ENCODE measurements at regions not wholly inside any gene's neighbourhood (a gene's known extent, or its start where the extent isn't known, plus 50 kb on each side); places are given as distances from the start of the nearest gene placed in this dataset.

DNA sequence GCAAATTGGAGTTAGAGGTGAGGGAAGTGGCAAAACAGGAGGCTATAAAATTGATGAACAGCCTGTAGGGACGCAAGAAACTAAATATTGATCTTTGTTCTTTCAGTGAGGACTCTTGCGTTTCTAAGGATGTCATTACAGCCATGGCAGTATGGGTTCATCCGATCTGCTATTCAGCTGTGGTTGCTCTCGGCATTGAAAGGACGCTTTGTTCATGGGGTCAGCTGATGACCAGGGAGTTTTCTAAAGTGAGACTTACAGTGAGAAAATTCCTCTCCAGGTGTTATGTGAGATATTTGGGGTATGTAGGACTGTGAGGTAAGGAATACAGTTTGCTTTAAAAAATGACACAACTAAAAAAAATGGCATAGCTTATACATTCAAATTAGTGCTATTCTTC, 52.7 kb upstream of the PELI1 start:
- no peak for DNase-seq (ENCODE audit: low read depth in 1 of 2, low spot score in 1 of 2)

DNA sequence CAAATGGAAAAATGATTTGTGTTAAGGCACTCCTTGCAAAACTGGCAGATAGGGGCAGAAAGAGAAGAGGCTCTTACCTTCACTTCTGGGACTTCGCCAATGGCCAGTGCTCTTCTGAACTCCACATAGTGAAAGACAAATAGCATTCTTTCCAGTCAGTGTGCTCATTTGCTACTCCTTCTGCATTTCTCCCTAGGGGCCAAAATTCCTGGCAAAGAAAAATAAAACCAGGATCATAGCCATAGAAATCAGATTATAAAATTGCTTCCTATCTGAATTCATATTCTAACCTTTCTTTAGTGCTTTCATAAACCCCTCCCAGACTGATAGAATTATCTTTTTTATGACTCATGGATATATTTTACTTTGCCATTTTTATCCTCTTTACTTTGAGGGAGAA, 56.9 kb upstream of the PELI1 start:
- no peak for DNase-seq (ENCODE audit: low read depth in 1 of 2, low spot score in 1 of 2)

DNA sequence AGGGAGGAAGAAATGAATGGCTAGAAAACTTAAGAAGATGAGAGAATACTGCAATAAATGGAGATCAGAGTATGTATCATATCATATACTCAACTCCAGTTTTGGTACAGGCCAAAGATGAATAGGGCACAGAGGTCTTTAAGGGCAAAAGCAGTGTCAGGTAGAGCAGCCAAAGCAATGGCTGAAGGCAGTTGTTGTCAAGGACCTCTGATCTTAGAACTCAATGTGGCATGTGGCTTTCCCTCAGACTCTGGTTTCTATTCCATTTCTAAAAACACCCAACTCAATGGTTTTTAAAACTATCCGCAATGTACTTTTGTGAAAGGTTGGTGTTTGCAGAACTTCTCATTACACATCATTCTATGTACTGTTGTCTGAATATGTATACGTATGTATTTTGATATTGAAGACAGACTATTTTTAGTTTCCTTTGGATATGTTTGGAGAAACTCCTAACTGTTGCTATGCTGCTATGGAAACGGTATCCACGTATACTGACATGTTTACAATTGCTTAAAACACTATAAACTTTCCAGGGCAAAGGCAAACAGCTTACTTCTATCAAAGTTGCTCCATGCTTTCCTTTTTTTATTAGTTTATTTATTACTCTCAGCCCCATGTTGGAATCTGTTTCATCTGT, 58.1 kb upstream of the PELI1 start:
- DNase-seq (ENCODE audit: low read depth in 1 of 2, low spot score in 1 of 2) = no peak

DNA sequence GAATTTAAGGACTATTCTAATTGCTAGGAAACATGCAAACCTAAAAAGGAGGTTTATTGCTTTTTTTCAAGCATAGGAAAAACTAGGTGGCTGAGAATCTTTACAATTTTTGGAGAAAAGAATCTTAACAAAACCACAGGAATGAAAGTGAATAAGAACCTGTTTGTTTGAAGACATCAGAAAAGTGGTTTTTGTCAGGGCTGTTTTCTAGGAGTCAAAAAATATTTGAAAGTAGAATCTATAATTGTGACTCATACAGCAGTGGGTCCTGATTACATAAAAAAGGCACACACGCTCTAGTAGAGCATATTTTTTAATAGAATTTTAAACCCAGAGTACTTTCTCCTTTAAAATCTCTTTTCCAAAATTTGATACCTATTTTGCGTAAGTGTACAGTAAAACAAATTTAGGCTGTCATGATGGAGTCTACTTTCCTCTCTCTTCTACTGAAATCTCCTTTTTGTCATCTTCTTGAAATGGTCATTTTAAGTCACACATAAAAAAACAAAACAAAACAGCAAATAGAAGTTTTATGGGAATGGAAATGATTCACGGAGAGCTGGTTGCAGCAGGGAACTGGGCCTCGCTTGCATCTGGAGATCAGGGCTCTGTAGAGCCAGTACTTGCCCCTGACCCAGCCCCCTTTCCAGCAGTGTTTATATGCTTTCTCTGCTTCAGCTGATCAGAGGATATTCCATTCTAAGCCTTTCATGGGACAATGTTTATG, 59.1 kb upstream of the PELI1 start:
- DNase-seq (ENCODE audit: low read depth in 1 of 2, low spot score in 1 of 2) = no peak

DNA sequence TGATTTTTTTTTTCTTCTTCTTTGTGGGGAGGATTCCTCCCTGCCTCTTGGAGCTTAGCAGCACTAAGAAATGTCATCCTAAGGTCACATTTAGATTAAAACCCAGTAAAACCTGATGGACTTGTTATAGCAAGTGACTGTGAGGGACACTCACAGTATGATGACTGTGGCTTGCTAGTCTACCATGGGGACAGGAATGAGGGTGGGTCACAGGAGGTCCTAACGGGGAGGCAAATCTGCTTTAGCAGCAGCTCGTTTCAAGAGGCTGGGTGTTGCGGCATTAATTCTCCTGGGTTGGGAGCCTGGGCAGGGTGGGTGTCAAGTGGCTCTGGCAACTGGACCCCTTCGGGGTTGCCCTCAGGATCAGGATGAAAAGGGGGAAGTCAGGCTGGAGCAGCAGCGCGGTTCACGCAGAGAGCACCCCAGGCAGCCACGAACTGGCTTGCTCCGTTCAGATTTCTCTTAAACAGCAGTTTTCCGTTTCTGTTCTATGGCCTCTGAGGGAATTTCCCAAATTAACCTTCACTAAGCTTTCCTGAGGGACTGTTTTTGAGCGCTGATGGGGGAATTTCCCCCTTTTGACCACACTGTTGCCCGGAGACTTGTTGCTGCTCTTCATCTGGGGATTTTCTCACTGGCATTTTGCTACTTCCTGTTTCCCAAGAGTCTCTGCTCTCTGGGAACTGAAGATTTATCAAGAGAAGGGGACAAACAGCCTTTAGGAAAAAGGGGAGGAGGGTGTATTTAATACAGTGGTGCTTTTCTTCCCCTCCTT, 59.8 kb upstream of the PELI1 start:
- DNase-seq (ENCODE audit: low read depth in 1 of 2, low spot score in 1 of 2) = peak in 1 of 2 donors; percentile 30

DNA sequence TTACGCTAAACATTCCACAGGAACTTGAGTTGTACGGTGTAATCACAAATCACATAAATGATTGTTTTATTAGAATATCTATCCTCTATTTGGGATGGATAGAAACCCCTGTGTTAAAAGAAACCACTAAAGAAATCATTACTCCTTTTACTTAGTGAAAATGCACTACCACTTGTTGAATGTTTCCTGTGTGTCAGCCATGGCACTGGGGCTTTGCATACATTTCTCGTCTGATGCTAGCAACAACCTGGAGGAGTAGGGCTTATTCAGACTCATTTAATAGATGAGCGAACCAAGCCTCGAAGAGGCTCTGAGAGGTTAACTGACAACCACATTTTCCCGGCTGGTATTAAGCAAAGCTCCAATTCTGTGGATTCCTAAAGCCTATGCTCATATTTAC, 60.5 kb upstream of the PELI1 start:
- no peak for DNase-seq (ENCODE audit: low read depth in 1 of 2, low spot score in 1 of 2)

DNA sequence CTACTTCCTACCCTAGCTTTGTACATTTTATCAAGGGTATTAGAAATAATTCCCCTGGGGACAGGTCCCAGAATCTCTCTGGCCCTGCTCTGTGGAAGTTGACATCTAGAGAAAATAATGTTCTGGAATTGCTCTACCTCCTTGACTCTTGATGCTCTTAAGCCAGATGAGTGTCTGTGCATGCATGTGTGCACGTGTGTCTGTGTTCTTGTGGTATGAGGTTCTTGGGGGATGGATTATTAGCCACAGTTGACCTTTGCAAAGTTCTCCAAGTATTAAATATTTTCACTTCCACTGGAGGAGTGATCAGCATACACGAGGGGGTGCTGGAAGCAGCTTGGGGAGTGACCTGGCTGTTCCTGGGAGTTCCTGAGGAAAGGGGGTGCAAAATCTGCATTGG, 61.2 kb upstream of the PELI1 start:
- no peak for DNase-seq (ENCODE audit: low read depth in 1 of 2, low spot score in 1 of 2)

DNA sequence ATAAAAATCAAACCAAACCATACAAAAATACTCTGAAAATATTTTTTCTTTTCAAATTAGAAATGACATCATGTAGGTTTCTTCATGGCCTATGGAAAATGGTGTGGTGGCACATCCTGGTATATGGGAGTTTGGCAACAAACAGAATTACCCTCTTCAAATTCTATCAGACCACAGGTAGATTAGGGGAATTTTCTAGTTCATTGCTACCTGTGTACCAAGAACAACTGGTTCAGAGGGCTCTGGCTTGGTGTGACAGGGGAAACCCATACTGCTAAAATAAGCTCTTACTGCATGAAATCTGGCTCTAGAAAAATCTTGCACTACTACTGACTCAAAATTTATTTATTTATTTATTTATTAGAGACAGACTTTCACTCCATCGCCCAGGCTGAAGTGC, 63.4 kb upstream of the PELI1 start:
- no peak for DNase-seq (ENCODE audit: low read depth in 1 of 2, low spot score in 1 of 2)

DNA sequence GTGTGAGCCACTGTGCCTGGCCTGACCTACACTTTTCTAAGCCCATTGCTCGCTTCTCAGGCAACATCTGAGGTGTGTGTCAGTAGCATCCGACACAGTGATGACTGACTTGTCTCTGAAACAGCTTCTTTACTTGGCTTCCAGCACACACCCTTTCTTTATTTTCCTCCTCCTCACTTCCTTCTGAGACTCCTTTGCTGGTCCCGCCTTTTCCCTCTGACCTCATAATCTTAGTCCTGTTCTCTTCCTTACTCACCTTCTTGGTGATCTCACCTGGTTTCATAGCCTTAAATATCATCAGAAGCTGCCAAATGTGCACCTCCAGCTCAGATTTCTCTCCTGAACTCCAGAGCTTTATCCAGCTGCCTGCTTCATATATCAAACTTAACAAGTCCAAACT, 66.6 kb upstream of the PELI1 start:
- DNase-seq (ENCODE audit: low read depth in 1 of 2, low spot score in 1 of 2) = no peak

DNA sequence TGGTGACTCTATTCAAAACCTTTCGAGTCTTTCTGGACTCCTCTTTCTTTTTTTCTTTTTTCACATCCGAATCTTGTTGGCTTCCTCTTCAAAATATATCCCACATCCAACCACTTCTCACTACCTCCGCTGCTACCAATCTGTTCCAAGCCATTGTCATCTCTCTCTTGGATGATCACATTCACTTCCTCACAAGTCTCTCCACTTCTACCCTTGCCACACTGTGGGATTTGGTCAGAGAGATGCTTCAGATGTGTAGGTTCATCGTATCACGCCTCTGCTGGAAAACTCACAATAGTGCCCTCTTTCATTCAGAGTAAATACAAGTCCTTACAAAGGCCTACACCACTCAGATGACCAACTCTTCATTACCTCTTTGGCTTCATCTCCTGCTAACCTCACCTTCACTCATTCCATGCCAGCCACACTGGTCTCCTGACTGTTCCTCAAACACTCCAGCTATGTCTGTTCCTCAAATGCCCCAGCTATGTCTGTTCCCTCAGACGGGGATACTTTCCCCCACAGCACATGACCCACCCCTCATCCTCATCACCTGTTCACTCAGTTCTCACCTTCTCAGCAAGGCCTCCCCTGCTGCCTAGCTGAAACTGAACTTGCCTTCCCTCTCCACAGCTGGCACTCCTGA, 67.2 kb upstream of the PELI1 start:
- DNase-seq (ENCODE audit: low read depth in 1 of 2, low spot score in 1 of 2) = no peak

DNA sequence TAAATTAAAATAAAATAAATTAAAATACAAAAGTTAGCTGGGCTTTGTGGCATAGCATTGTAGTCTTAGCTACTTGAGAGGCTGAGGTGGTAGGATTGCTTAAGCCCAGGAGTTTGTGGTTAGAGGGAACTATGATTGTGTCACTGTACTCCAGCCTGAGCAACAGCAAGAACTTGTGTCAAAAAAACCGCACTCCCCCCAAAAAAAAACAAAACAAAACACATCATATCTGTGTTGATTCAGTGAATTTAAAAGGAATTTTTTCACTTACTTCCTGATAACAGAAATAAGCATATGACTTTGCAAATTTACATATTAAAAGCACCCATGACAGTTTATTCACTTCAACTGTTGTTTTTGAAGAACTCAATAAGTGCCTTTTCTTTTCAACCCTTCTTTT, 68.1 kb upstream of the PELI1 start:
- DNase-seq (ENCODE audit: low read depth in 1 of 2, low spot score in 1 of 2) = no peak

DNA sequence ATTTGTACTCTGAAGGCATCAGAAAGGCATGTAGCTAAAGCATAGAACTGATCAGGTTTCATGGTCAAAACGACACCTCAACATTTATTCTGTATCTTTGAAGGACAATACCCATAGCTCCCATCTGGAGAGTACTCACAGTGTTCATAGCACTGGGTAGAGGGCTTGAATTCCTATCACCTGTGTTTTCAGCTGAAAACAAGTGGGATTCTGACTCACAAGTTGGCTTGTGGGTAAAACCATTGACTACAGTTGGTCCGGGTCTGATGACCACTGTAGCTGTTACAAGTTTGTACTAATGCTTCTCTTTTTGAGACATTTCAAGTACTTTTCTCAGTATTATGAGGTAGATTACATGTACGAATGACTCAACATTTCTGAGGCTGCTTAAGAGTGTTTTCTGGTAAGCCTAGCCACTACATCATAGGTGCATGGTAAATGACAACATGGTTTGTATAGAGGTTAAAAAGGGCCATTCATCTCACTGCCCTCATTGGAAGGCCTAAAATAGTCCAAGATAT, 68.6 kb upstream of the PELI1 start:
- DNase-seq (ENCODE audit: low read depth in 1 of 2, low spot score in 1 of 2) = peak in 1 of 2 donors; percentile 21

DNA sequence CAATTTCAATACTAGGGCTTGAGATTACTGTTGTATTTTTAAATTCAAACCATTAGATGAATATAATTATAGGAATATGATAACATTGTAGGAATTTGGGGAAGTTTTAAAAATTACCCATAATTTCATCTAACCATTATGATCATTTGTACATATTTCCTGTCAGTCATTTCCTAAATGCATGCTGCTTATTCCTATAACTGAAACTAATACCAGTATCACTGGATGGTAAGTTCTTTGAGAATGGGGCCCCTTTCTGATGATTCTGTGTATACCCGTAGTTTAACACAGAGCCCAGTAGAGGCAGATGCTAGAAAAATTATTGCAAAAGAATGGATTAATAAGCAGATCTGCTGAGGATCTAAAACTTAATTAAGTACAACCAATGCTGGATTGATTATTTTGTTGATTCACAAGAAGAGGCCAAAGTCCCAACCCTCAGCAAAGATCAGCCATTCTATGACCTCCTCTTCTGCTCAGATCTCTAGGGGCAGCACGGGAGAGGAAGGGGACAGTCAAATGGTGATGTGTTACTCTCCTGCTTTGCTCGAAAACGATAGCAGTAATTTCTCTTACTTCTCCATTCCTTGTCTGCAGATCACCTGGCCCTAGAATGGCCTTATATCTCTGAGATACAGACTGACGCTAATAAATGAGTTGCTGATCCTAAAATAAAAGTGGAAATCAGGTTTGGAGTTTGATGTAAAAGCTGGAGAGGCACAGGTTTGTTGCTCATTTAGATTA, 69.5 kb upstream of the PELI1 start:
- no peak for DNase-seq (ENCODE audit: low read depth in 1 of 2, low spot score in 1 of 2)

DNA sequence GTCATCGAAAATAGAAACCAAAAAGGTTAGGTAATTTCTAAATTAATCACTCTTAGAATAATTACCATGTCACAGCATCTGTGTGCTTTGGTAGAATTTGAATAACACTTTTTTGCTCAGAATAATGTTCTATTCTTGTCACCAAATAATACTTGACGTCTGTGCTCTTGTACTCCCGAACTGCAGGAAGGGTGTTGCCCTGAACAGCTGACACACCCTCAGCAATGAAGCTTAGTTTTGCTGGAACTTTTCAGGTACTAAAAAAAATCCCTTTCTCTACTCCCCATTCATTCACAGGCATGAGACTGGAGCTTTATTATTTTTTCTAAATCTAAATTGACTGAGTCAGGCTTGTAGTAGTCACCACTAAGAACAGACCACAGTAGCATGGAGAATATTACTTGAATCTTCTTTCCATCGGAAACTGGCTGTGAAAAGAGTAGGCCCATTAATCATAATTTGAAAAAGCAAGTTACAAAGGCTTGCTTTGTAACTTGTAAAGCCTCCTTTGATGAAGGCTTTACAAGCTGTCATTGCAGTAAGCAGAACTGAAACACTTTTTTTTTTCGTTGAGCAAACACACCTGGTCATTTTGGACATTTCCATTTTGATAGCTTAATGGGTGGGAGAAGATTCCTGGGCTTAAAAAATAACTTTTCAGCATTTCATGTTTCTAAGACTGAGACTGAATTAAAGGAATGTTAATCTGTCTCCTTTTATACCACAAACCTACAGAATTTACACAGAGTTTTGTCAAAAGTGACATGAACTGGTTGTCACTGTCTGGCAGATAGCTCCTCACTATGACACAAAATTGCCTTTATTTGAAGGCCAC, 70.3 kb upstream of the PELI1 start:
- DNase-seq (ENCODE audit: low read depth in 1 of 2, low spot score in 1 of 2) = no peak

DNA sequence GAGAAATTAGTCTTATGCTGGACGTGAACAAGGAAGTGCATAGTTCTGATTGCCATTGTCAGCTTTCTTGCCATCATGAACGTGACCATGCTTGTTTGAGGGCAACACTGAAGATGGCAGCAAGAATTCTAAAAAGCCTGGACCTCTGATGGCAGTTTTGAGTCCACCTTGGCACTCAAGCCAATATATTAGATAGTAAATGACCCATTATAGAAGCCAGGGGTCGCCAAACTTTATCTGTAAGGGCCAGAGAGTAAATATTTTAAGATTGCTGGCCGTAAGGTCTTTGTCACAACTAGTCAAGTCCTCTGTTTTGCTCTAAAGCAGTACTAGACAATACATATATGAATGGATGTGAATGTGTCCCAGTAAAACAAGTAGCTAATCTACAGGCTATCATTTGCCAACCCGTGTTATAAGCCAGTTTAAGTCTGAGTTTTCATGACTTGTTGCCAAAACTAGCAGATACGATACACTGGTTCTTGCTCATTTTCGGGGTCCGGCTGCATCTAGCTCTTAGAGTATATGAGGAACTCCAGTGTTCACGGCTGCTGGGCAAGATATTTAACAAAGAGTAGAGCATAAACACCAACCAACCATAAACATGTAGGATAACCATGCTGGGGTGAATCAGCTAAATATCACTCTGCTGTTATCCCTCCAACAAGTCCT, 73.1 kb upstream of the PELI1 start:
- no peak for DNase-seq (ENCODE audit: low read depth in 1 of 2, low spot score in 1 of 2)

DNA sequence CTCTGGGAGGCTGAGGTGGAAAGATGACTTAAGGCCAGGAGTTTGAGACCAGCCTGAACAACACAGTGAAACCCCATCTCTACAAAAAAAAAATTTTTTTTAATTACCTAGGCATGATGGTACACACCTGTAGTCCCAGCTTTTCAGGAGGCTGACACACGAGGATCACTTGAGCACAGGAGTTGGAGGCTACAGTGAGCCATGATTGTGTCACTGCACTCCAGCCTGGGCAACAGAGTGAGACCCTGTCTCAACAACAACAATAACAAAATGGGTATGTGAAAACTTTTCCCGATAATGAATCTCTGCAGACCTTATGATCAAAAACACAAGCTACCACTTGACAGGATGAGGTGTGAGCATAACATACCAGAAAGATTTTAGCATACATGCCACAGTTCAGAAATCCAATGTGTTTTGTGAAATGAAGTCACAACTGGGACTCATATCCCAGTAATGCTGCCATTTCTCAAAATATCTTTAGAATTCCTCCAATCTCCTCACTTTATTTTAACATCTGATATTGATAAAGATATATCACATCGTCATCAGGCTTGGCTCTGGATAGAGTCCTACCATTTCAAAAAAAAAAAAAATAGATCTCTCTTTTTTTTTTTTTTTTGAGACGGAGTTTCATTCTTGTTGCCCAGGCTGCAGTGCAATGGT, 74.0 kb upstream of the PELI1 start:
- DNase-seq (ENCODE audit: low read depth in 1 of 2, low spot score in 1 of 2) = no peak

DNA sequence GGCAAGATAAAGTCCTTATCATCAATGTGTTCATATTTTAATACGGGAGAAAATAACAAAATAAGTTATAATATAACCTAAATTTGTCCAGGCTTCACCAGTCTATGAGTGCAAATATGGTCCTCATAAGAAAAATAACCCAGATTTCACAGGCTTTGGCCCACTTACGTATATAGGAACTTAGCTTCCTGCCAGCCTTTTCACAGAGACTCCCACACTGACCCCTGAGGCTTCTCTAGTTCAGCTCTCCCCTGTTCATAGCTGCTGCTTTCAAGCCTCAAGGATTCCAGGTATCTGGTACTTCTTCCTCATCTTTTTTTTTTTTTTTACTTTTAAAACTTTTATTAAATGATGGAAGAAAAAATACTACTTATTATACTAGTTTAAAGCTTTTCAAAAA, 74.9 kb upstream of the PELI1 start:
- DNase-seq (ENCODE audit: low read depth in 1 of 2, low spot score in 1 of 2) = no peak

DNA sequence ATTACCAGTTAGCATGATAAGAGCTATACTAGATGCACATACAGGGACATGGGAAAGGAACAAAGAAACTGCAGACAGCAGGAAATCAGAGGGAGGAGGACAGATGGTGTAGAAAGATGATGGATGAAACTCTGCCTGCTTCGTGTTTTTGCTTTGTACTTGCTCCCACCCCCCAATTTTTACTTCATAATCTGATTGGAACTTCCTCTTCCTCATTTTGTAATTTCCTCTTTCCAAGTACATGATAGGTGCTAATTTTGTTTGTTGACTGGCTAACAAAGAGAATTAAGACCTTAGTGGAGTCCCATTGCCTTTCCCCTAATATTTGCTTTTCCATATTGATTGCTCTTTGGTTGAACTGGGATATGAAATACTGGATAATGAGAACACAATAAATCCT, 76.0 kb upstream of the PELI1 start:
- no peak for DNase-seq (ENCODE audit: low read depth in 1 of 2, low spot score in 1 of 2)

All from activated T-helper 1 cell treated with anti-CD3 and anti-CD28 coated beads, Interleukin-2, amount 50 U/mL, for 16 hours (primary cell).